PC-3 (cell line): ENCODE measurements at regions not wholly inside any gene's neighbourhood (a gene's known extent, or its start where the extent isn't known, plus 50 kb on each side); places are given as distances from the start of the nearest gene placed in this dataset.

Experiments used
- EZH2 ChIP-seq: fragments of 300-600 bp; sonication (generic); IDR thresholded peaks from one replicate; pipeline ENCODE4 v1.6.1; 2017; ENCODE audit warnings: antibody characterized with exemption, mild to moderate bottlenecking, low read length; ENCODE audit not compliant: unreplicated experiment
- EZH2phosphoT487 ChIP-seq: fragments of 300-600 bp; sonication (generic); IDR thresholded peaks from 2 replicates; pipeline ENCODE4 v1.6.1; 2018; ENCODE audit warnings: mild to moderate bottlenecking, antibody characterized with exemption, low read length, borderline replicate concordance
- TF ChIP-seq, protein P1 (sequence below): fragments of 300-600 bp; sonication (generic); conservative IDR thresholded peaks from 2 replicates; pipeline ENCODE4 v1.5.1; 2017; ENCODE audit warnings: antibody characterized with exemption, low read depth, mild to moderate bottlenecking, low read length

DNA sequence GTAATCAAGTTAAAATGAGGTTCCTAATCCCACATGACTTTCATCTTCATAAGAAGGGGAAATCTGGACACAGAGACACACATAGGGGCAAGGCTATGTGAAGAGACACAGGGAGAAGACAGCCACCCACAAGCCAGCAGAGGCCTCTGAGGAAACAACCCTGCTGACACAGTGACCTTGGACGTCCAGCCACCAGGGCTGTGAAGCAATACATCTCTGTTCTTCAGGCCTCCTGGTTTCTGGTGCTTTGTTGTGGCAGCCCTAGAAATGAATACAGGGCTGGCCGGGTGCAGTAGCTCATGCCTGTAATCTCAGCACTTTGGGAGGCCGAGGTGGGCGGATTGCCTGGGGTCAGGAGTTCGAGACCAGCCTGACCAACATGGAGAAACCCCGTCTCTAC lies 183.9 kb downstream of the CXCL12 start:
- TF ChIP-seq EZH2 (no peak), EZH2phosphoT487 (no peak)
- TF ChIP-seq, protein P1, sequence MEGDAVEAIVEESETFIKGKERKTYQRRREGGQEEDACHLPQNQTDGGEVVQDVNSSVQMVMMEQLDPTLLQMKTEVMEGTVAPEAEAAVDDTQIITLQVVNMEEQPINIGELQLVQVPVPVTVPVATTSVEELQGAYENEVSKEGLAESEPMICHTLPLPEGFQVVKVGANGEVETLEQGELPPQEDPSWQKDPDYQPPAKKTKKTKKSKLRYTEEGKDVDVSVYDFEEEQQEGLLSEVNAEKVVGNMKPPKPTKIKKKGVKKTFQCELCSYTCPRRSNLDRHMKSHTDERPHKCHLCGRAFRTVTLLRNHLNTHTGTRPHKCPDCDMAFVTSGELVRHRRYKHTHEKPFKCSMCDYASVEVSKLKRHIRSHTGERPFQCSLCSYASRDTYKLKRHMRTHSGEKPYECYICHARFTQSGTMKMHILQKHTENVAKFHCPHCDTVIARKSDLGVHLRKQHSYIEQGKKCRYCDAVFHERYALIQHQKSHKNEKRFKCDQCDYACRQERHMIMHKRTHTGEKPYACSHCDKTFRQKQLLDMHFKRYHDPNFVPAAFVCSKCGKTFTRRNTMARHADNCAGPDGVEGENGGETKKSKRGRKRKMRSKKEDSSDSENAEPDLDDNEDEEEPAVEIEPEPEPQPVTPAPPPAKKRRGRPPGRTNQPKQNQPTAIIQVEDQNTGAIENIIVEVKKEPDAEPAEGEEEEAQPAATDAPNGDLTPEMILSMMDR, result no peak
